LNCaP clone FGC (cell line): ENCODE measurements at regions not wholly inside any gene's neighbourhood (a gene's known extent, or its start where the extent isn't known, plus 50 kb on each side); places are given as distances from the start of the nearest gene placed in this dataset.

Experiments used
- DNase-seq: peaks from one replicate; pipeline ENCODE4 v3.0.0-alpha.2; 2011; ENCODE audit warnings: low read depth
- H3K4me3 ChIP-seq: 2 replicates; pipeline ENCODE4 v1.5.1; 2011; ENCODE audit warnings: mild to moderate bottlenecking, low read depth, low read length, control low read depth
- CTCF ChIP-seq: IDR thresholded peaks from 2 replicates; pipeline ENCODE4 v1.5.1; 2012; ENCODE audit warnings: mild to moderate bottlenecking; ENCODE audit not compliant: control insufficient read depth, insufficient read depth; ENCODE audit errors: extremely low read depth

GRCh38 chrX:68994891-68995255, 166.1 kb downstream of the EFNB1 start:
- no peak overlapping the region for H3K4me3 ChIP-seq
- DNase-seq: no peak
- no peak for TF ChIP-seq CTCF

GRCh38 chrX:68994135-68994890, 165.5 kb downstream of the EFNB1 start:
- no peak for TF ChIP-seq CTCF
- DNase-seq: no peak
- H3K4me3 ChIP-seq: no peak overlapping the region

DNA sequence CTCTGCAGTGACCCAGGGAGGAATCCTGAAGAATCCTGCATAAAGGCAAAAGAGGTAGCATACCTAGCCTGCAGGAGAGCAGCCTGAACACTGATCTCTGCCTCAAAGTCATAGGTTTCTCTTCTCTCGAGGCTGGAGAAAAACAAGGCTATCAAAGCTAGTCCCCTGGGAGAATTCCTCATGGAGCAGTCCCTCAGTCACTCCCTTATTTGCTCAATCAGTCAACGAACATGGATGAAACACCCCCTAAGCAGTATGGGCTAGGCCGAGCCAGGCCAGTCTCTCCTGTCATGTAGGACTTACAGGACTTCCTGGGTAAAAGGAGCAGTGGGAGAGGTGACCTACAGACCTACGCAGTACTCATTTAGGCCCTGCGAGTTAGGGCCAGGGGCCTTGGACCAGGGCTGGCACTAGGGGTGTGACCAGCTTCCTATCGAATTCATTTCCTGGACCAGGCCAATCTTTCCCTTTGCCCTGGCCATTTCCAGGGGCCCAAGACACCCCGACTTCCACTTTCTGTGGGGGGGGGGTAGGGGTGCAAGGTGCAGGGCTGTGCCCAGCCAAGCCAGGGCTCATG, 164.1 kb downstream of the EFNB1 start:
- TF ChIP-seq CTCF: no peak
- DNase-seq: no peak
- no peak overlapping the region for H3K4me3 ChIP-seq

DNA sequence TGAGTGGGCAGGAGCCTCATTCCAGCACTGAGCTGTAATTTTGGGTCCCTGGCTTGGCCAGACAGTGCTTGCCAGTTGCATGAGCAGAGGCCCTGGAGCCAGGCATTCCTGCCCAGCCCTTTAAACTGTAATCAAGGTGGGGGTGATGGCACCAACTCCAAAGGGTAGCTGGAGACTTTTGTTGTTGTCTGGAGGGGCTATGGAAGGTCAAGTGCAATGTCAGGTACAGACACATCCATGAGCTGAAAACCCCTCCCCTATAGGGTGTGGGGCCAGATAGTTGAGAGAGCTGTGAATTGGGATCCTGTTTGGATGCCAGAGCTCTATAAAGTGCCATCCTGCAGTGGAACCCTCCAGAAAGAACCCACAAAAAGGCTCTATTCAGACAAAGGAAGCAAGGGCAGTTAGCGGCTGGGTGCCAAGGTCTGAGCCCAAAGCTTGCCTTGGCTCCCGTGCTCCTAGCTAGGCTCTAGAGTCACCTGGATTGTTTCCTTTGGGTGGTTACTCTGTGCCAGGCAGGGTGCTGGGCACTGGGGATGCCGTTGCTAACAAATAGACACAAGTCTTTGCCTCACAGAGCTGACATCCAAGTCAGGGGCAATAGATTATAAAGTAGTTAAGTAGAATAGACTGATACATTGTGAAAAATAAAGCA, 163.0 kb downstream of the EFNB1 start:
- H3K4me3 ChIP-seq: no peak overlapping the region
- no peak for TF ChIP-seq CTCF
- no peak for DNase-seq

- DNase-seq: no peak
- H3K4me3 ChIP-seq: no peak overlapping the region
- no peak for TF ChIP-seq CTCF
These were observed 162.1 kb downstream of the EFNB1 start for GRCh38 chrX:68990948-68991347.

DNA sequence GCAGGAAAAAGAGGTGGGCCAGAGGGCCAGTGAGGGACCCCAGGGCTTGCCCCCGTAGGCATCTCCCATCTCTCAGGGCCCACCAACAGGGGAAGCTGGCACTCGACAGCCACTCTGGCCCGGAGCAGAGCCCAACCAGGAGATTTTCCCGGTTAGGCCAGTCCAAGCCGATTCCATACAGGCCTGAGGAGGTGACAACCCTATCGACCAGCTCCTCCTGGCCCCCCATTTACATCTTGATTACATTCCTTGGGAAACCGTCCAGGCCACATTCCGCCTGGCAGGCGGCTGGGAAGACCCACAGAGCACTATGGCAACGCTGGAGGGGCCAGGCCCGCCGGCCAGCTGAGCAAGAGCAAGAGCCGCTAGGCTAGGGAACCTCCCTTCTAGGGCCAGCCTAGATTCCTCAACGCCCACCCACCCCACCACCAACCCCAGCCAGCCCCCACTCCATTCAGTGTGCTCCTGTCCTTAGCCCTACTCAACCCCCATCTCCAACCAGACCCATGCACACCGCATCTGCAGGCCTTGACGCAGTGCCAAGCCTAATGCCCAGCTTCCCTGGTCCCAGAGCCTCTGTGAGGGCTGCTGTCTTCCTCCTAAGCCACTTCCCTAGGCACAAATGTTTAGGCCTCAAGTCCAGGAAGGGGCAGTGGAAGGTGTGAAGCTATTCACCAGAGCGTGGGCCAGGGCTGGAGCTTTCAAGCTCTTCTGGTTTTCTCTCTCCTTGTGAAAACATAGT, 161.2 kb downstream of the EFNB1 start:
- no peak overlapping the region for H3K4me3 ChIP-seq
- TF ChIP-seq CTCF: no peak
- no peak for DNase-seq
